Activated naive CD4-positive, alpha-beta T cell (primary cell): ENCODE measurements at regions not wholly inside any gene's neighbourhood (a gene's known extent, or its start where the extent isn't known, plus 50 kb on each side); places are given as distances from the start of the nearest gene placed in this dataset.

Source experiments
- DNase-seq, 4 experiments: peaks; one replicate each; lab custom pipeline; 2025; lab: John Stamatoyannopoulos, UW

GRCh38 chr3:117079997-117080396 lies 370.4 kb downstream of the TUSC7 start:
- DNase-seq, result no peak

DNA sequence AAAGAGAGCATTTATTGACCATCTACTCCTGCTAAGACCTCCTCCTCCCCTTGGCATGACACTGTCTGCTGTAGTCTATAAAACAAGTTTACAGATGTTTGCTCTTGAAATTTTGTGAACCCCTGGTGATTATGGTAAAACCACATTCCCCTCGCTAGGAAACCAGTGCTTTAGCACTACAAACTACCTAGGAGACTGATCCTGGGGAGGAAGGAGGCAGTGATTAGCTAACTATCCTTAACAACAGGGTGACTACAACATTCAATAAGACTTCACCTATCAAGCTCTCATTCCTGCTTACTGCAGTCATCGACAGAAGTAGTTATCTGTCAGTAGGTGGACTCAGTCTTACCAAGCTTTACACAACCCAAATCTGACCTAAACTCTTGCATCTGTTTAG lies 371.3 kb downstream of the TUSC7 start:
- DNase-seq, result no peak

DNA sequence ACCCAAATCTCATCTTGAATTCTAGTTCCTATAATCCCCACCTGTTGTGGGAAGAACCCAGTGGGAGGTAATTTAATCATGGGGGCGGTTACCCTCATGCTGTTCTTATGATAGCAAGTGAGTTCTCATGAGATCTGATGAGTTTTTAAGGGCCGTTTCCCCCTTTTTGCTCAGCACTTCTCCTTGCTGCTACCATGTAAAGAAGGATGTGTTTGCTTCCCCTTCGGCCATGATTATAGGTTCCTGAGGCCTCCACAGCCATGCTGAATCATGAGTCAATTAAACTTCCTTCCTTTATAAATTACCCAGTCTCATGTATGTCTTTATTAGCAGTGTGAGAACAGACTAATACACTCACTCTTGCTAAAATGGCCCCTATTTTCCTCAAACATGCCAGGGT lies 374.7 kb downstream of the TUSC7 start:
- DNase-seq, result no peak

DNA sequence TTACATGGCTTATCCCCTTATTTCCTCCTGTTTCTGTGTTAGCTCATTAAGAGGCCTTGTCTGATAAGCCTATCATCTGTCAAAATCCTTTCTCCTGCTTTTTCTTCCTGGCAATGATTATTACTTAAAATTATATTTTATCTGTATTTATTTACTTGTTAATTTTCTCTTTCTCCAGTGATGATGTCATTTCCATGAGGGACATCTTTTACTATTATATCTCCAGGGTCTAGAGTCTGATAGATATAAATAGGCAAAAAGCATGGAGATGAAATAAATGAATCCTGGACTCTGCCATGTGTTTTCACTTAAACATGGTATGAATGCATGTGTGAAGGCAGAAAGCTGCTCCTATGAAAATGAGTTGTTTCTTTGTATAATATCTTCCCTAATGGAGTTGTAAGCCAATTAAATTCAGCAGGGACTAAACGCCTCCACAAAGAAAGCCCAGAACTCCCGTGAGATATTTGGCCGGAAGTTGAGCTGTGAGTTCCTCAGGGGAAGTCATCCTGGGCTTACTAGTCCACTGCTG lies 375.2 kb downstream of the TUSC7 start:
- no peak for DNase-seq

DNA sequence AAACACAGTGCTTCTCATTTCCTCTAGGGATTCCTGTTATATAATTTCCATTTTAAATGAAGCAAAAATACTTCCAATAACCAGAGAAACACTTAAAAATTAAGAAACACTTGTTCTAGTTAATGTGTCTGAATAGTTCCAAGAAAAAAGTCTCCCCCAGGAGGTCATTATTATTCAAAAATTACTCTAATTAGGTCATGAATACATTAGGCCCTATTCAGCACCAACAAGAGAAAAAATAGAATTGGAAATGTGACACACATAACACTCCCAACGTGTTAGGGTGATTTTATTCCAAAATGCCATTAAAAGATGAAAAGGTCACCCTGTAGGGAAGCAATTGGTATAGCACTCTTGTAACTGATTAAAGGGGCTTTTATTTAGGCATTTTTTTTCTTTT lies 382.1 kb downstream of the TUSC7 start:
- no peak for DNase-seq

- DNase-seq, result no peak
Measured at GRCh38 chr3:117096549-117096948, 387.0 kb downstream of the TUSC7 start.

- no peak for DNase-seq
Measured at GRCh38 chr3:117097351-117097750, 387.8 kb downstream of the TUSC7 start.

GRCh38 chr3:117101697-117102096 lies 392.1 kb downstream of the TUSC7 start:
- DNase-seq, result no peak

- DNase-seq, result no peak
Measured at GRCh38 chr3:117102426-117102825, 392.8 kb downstream of the TUSC7 start.

DNA sequence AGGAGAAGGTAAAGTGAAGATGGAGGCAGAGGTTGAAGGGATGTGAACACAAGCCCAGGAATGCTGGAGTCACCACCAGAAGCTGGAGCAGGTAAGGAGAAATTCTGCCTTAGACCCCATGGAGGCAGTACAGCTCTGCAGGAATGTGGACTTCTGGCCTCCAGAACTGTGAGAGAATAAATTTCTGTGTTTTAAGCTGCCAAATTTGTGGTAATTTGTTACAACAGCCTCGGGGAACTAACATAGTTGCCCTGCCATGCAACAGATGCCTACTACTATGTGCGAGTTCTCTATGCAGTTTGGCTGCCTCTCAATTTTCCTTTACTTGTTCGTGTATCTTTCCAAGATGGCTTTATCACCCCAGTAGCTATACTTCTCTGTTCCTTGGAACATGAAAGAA lies 394.1 kb downstream of the TUSC7 start:
- no peak for DNase-seq

DNA sequence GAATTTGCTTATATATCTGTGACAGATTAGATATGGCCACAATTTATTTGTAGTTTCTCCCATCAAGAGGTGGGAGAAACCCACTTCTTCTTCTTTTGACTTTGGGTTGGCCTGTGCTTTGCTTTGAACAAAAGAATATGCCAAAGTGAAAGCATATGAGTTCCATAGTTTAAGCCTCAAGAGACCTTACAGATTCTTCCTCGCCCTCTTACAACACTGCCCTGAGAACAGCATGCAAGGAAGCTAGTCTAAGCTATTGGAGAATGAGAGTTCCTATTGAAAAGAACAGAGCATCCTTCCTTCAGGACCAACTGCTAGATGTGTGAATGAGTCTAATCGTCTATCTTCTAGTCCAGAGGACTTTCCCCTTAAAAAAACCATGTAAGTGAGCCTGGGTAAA lies 394.8 kb downstream of the TUSC7 start:
- no peak for DNase-seq

GRCh38 chr3:117104792-117105191 lies 395.2 kb downstream of the TUSC7 start:
- DNase-seq, result no peak

GRCh38 chr3:117105686-117106085 lies 396.1 kb downstream of the TUSC7 start:
- no peak for DNase-seq

DNA sequence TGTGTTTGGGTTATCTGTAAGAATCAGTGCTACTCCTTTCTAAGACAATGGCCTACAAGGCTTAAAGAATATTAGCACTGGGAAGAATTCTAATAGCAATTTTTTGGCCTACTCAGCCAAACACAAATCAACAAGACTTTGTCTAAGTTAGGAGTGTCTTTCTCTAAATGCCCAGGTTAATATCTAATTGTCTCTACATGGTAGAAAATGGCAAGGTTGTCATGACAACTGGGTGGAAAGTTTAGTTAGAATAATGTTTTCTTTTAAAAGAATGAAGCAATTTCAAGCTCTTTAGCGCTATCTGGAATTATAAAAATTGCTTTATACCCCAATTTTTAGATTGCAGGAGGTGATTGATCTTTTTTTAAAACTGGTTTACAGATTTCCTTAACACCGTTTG lies 396.8 kb downstream of the TUSC7 start:
- DNase-seq, result no peak

GRCh38 chr3:117107946-117108345 lies 398.4 kb downstream of the TUSC7 start:
- DNase-seq, result no peak

GRCh38 chr3:117109178-117109577 lies 399.6 kb downstream of the TUSC7 start:
- no peak for DNase-seq

DNA sequence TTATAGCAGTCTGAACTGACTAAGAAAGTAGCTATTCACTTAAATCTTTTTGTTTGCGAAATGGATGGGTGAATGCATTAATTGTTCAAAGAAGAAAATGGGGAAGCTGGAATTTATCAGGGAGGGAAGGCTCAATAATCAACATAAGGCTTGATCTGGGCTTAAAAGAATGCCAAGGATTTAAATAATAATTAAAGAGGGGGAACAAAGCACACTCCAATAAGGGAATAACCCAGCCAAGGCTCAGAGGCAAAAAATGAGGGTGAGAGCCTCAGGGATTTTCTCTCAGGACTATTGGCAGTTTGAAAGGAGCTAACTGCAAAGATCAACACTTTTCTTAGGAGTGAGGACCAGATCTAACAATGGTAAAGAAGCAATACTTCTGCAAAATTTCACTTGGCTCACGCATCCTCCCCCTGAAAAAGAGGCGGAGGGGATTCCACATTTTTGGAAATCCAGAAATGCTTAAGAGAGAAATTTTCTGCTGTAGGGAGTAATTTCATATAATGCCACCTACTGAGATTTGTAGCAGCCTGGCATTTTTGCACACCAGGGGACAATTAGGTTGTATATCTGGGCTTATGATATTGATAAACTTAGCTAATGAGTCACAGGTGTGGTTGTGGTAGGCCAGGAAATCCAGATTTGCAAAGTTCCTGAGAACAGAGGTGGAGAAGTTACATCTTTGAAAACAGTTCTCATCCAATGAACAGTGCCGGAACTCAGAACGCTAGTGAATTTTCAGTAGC lies 405.1 kb downstream of the TUSC7 start:
- no peak for DNase-seq

GRCh38 chr3:117117188-117117936 lies 407.8 kb downstream of the TUSC7 start:
- DNase-seq, result no peak

GRCh38 chr3:117118604-117119003 lies 409.0 kb downstream of the TUSC7 start:
- DNase-seq, result no peak

- DNase-seq, result no peak
Measured at GRCh38 chr3:117120014-117120413, 410.4 kb downstream of the TUSC7 start.

GRCh38 chr3:117122609-117123008 lies 413.0 kb downstream of the TUSC7 start:
- DNase-seq, result no peak

DNA sequence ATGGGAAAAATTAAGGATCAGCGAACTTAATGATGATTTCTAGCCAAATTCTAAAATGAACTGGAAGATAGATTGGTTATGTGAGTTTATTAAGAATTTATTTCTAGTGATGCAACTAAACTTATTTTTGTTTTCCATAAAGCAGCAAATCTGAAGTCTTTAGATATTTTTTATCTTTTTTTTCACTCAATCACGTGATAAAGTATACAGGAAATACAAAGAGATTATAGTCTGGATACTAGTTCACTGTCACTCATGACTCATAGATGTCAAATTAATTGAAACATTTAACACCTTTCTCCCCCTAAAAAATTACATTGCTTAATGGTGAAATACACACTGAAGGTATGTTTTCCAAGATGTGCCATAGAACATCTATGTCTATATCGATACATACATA lies 416.9 kb downstream of the TUSC7 start:
- no peak for DNase-seq

DNA sequence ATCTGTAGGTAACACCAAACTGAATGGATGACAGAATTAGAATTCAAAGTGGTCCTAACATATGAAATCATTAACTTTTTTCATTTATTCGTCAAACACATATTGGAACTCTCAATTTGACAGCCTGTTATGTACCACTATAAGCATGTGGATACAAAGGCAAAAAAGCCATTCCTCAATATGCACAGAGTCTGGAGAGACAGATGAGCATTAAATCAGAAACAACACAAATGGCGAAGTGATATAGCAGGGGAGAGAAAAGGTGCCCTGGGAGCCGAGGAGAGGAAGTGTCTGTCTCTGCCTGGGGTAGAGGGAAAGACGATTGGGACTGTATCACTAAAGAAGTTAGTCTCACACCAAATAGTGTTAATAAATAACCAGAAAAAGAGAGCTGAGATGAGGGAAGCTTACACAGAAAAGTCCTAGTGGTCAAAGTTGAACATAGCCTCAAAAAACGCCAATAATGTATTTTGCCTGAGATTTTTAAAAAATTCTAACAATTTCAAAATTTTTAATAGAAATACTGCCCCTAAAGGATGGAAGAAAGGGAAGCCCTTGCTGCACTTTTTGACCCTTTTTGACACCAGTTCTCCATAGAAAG lies 417.5 kb downstream of the TUSC7 start:
- no peak for DNase-seq
